ENCODE measurements at regions not wholly inside any gene's neighbourhood (a gene's known extent, or its start where the extent isn't known, plus 50 kb on each side); places are given as distances from the start of the nearest gene placed in this dataset.

DNA sequence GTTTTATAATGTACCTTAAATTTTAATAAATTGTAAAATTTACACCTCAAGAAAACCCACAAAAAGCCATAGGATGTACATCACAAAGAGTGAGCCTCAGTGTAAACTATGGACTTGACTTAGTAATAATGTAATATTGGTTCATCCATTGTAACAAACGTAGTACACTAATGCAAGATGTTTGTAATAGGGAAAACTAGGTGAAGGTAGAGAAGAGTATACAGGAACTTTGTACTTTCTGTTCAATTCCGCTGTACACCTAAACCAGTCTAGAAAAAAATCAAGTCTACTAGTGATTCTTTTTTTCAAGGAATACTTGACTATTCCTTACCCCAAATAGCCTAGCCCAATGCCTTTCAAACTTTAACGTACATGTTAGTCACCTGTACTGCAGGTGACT is 222.3 kb upstream of the FGGY start:
- TF ChIP-seq, protein P1, sequence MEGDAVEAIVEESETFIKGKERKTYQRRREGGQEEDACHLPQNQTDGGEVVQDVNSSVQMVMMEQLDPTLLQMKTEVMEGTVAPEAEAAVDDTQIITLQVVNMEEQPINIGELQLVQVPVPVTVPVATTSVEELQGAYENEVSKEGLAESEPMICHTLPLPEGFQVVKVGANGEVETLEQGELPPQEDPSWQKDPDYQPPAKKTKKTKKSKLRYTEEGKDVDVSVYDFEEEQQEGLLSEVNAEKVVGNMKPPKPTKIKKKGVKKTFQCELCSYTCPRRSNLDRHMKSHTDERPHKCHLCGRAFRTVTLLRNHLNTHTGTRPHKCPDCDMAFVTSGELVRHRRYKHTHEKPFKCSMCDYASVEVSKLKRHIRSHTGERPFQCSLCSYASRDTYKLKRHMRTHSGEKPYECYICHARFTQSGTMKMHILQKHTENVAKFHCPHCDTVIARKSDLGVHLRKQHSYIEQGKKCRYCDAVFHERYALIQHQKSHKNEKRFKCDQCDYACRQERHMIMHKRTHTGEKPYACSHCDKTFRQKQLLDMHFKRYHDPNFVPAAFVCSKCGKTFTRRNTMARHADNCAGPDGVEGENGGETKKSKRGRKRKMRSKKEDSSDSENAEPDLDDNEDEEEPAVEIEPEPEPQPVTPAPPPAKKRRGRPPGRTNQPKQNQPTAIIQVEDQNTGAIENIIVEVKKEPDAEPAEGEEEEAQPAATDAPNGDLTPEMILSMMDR (IDR thresholded peaks at IDR 0.05): no peak
- no peak for TF ChIP-seq POLR2A (IDR thresholded peaks at IDR 0.05)
